SW 1271 (cell line): ENCODE measurements at regions not wholly inside any gene's neighbourhood (a gene's known extent, or its start where the extent isn't known, plus 50 kb on each side); places are given as distances from the start of the nearest gene placed in this dataset.
"Not testable (repeated sequence)": the region's sequence is repeated elsewhere in the genome, so short reads cannot be mapped to it uniquely, and the experiment has no call there.

Experiments
- DNase-seq, 2 experiments: peaks; one replicate each; lab custom pipeline; 2025; lab: John Stamatoyannopoulos, UW

DNA sequence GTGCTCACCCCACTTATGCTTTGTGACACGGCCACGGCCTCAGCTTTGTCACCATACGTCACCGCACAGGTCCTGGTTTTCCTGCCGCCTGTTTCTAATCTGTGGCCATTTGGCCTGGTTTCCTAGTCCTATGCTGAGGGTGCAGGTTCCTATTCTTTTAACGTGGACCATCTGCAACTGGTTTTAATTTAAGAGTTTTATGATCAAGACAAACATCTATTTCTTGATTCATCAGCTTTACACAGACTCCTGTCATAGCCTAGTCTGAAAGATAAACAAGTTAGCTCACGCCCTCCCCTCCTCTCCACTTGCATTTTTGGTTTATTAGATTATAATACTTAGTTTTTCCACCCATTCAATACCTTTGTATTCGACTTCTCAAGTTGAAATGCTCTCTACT, 97.5 kb upstream of the RPS6KA2 start:
- DNase-seq = no peak

DNA sequence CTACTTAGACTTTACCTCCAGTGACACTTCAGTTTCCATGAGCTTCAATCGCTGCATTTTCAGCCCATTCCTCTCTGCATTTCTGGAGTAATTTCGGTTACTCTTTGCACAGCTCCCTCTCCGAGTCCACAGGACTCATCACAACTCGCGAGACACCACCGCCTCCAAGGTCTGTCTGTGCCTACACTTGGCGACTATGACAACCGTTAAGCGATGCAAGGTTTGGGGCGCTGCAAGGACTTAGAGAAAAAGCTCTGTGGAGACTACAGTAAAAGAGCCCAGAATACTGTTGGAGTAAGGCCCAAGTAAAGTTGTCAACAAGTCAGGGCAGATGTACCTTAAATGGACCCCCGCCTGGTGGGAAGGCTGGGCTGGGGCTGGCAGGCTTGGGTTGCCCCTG, 95.7 kb upstream of the RPS6KA2 start:
- no peak for DNase-seq

GRCh38 chr6:166721576-166721975, 94.5 kb upstream of the RPS6KA2 start:
- DNase-seq = no peak

DNA sequence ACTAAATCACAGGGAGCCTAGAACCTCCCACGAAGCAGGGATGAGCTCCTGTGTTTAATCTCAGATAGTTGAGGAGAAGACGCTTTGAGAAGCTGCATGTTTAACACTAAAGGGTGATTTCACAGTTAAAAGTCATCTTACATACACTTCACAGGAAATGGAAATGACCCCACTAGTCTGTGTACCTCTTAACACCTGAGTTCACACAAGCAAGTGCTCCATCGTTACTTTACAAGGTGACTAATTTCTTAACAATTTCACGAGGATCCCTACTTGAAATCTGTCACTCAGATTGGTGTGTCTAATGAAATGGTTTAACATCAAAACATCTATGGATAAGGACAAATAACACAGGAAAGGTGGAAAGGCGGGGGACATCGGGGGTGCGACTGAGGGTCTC, 93.8 kb upstream of the RPS6KA2 start:
- no peak for DNase-seq

GRCh38 chr6:166719019-166719418, 92.0 kb upstream of the RPS6KA2 start:
- no peak for DNase-seq

DNA sequence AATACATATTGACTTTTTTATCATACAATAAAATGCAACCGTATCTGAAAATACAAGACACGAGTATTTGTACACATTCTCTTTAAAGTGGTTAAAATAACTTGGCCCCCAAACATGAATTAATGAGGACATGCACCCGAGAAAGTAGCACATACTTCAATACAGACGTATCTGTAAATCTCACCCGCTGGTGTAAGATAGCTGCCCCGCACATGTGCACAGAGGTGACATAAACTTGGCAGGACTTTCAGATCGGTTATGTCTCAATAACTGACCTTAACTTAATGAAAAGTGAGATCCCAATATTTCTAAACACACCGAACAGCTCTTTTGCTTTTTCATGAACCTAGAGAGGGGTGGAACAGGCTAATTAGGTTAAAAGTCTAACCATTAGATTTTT, 91.5 kb upstream of the RPS6KA2 start:
- no peak for DNase-seq

DNA sequence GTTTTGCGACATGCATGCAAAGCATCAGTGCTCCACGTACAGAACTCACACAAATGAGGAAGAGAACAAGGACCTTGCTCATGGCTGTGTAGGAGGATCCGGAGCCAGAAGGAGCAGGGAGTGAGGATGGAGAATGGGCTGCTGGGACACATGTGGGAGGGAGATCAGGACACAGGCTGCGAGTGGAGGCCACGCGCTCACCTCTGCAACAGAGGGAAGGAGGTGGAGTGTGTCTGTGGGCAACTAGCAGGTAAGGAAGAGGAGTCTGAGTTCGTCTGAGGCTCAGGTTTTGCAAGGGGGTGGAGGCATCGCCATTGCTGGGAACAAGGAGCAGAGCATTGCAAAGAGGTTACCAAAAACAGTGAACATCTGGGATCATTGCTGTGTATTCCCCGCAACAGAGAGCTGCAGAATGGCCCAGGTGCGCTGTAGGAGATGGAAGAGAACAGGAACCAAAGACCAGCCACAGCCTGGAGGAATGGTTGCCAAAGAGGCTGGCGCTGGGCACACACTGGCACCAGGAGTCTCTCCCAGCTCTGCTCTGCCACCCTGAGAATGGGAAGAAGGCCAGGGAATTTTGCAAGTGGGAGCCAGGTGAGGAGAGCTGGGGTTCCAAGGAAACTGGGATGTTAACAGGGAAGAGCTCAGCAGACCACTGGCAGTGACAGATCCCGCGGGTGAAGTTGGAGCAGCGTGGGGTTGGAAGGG, 90.0 kb upstream of the RPS6KA2 start:
- DNase-seq = no peak

- no peak for DNase-seq
Observed at GRCh38 chr6:166715992-166716391, 88.9 kb upstream of the RPS6KA2 start.

DNA sequence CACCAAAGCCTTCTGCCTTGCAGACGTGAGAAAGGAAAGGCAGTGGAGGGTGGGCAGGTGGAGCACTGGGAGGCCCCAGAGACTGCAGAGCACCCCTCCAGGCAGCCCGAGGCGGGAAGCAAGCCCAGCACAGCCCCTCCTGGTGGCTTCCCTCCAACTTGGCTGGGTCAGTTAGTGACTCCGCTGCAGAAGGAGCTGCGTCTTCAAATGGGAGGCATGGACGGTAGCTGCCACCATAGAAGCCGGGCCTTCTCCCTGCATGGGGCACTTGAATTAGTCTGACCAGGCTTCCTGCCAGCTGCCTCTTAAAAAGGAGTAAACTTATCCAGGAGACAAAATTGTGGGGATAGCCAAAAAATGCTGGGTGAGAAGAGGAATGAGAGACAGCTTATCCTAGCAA, 88.0 kb upstream of the RPS6KA2 start:
- no peak for DNase-seq

- no peak for DNase-seq
Observed at GRCh38 chr6:166714581-166714980, 87.5 kb upstream of the RPS6KA2 start.

GRCh38 chr6:166714187-166714510, 87.1 kb upstream of the RPS6KA2 start:
- DNase-seq = no peak

GRCh38 chr6:166713434-166714186, 86.6 kb upstream of the RPS6KA2 start:
- DNase-seq = no peak

- peak in 1 of 2 experiments; percentile 11 for DNase-seq
Observed at GRCh38 chr6:166712286-166713228, 85.5 kb upstream of the RPS6KA2 start.

- no peak for DNase-seq
Observed at GRCh38 chr6:166710084-166710483, 83.0 kb upstream of the RPS6KA2 start.

- DNase-seq = no peak
Observed at GRCh38 chr6:166708460-166708859, 81.4 kb upstream of the RPS6KA2 start.

DNA sequence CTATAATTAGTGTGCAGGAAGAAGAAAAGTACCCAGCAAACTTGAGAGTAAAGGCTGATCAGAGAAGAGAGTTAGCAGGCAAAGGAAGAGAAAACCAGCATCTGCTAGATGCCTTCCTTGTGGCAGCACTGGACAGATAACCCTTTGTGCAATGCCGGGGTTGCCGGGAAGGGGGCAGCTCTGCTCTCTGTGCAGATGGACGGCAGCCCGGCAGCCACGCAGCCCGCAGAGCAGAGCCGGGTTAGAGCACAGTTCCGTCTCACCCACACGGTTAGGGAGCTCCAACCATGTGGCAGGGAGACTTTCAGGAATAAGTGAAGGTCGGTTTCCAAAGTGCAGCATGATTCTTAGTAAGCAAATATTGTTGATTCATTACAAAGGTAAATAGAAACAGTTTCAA, 80.0 kb upstream of the RPS6KA2 start:
- DNase-seq = peak in 1 of 2 experiments; percentile 4

- no peak for DNase-seq
Observed at GRCh38 chr6:166705069-166705468, 78.0 kb upstream of the RPS6KA2 start.

- DNase-seq = no peak
Observed at GRCh38 chr6:166704171-166704570, 77.1 kb upstream of the RPS6KA2 start.

GRCh38 chr6:166703149-166703710, 76.2 kb upstream of the RPS6KA2 start:
- DNase-seq = no peak

GRCh38 chr6:166701424-166701823, 74.4 kb upstream of the RPS6KA2 start:
- not testable (repeated sequence) for DNase-seq

DNA sequence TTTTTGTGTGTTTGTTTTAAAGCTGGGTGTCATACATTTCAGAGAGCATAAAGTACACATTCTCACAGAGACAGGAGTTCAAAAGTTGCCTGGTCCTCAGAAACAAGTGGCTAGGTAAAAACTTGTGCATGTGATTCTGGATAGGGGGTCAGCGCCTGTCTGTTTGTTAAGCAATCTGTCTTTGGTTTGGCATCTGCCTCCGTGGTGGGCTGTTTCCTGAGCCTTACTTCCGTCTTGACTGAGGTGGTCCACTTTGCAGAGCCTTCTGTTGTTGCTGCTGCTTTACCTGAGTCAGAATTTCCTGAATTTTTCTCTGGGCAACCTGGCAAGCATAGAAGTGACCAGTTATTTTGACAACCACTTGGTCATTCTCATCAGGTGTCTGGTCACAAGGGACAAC, 73.8 kb upstream of the RPS6KA2 start:
- not testable (repeated sequence) for DNase-seq

DNA sequence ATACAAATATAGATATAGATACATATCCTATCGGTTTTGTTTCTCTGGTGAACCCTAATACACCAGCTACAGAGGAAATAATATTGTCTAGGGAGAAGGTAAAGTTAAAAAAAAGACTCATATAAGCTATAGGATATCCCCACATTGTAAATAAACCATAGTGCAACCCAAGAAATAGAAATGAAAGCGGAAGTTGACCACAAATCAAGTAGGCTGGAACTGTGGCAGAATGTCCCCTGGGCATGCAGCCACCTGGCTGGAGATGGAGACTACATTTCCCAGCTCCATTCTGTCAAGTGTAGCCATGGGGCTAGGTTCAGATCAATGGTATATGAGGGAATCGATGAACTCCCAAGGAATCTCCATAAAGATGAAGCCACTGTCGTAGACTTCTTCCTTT, 70.1 kb upstream of the RPS6KA2 start:
- no peak for DNase-seq
